ENCODE measurements at regions not wholly inside any gene's neighbourhood (a gene's known extent, or its start where the extent isn't known, plus 50 kb on each side); places are given as distances from the start of the nearest gene placed in this dataset.

DNA sequence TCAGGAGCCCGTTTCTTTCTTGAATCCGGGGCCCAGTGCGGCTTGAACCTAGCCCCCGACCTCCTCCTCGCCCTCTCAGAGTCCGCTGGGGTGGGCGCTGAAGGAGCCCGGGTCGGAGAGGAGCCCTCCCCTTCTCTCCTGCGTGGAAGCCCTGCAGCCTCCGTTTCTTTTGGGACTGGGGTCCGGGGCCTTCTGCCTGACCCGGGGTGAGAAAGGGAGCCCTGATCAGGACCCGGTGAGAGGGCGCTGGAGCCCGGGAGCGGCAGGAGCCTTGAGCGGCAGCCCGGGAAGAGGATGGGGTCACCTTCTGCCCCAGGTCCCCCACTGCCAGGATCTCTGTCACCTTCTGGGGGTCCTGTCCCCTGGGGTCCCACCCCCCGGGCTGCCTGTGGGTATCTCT is 162.3 kb downstream of the ZNF33B start (continued):
- TF ChIP-seq MAX (IDR thresholded peaks at IDR 0.05) = no peak
- TF ChIP-seq FOSL1 (IDR thresholded peaks at IDR 0.05; ENCODE audit: low read depth) = no peak
- TF ChIP-seq CBX3 (IDR thresholded peaks at IDR 0.05; ENCODE audit: low read depth) = no peak
- no peak for TF ChIP-seq ELF1 (IDR thresholded peaks at IDR 0.05; ENCODE audit: borderline replicate concordance, low read depth)

DNA sequence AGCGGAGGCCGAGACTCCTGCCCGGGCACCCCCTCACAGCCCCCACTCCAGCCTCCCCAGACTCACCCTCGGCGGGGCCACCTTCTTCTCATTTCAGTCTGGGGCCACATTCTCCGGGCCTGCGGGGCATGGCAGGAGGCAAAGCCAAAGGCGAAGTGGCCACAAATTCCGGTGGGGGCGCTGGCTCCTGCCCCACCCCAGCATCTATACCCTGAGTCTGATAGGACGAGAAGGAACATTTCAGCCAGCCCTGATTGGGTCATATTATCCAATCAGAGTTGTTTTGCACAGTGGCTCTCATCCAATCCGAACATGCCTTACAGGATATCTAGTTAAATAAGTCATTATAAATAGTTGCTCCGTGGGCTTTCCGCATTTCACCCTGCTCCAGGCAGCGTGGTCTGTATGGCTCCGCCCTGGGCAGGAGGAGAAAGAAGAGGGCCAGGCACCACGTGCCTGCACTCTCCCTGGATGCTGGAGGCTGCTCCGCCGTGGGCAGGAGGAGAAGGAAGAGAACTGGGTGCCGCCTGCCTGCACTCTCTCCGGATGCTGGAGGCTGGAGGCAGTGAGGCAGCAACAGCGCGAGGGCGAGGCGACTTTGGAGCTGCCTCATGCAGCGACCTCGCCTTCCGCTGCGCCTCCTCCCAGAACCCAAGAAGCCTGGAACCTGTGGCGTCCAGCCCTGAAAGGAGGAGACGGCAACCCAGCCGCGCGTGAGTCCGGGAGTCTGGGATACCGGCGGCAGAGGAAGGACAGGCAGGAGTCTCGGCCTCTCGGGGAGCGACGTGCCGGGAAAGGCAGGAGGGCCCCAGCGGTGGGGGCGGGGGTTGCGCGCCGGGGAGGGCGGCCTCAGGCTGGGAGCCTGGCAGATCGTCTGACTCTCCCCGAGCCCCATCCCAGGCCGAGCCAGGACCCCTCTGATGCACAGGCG is 162.9 kb downstream of the ZNF33B start:
- no peak overlapping the region for H2AFZ ChIP-seq (ENCODE audit: low read depth, low read length, poor library complexity, severe bottlenecking)
- intact Hi-C loops (cut with micrococcal nuclease) = no loop called here
- H3K9me3 ChIP-seq (ENCODE audit: control insufficient read depth in 1 of 2, insufficient read depth in 1 of 2, low read depth in 1 of 2, low read length in 2 of 2) = no peaks in the 10 kb centered on the region
- peak overlapping the region; percentile 75 for H3K9ac ChIP-seq (ENCODE audit: low read length)
- ChIA-PET CTCF (no interaction called here), RAD21 (ENCODE audit: low non-redundant PET in 1 of 2, low total read pairs in 2 of 2, uncharacterized antibody in 2 of 2, unreplicated experiment in 2 of 2) (no interaction called here), POLR2A (no interaction called here)
- no peaks in the 10 kb centered on the region for H3K27me3 ChIP-seq (ENCODE audit: insufficient read depth, low read length)
- peaks cover 0 to 5% of the 10 kb centered on the region in 2 experiments; a peak in 1 of 4 replicates for H3K36me3 ChIP-seq (ENCODE audit: control insufficient read depth in 1 of 2, insufficient read depth in 2 of 2, low read length in 2 of 2)
- DNase-seq (ENCODE audit: low read depth, low spot score) (peak; percentile 85), ATAC-seq (peak; percentile 89)
- H3K27ac ChIP-seq (ENCODE audit: low read depth, low read length) = peak overlapping the region; percentile 75
- peak overlapping the region; percentile 71 for H3K4me2 ChIP-seq (ENCODE audit: low read length)
- no peaks in the 10 kb centered on the region for H3K9me2 ChIP-seq (ENCODE audit: insufficient read depth)
- peak overlapping the region; percentile 66 to 68 for H3K4me3 ChIP-seq (replicated peaks in 1 of 2; ENCODE audit: low read depth in 1 of 2, low read length in 2 of 2)
- peaks cover 57% of the 10 kb centered on the region for H3K79me2 ChIP-seq (ENCODE audit: insufficient read depth, low read length)
- TSS peak; percentile 47 for BruUV-seq (replicated peaks)
- H3K4me1 ChIP-seq (ENCODE audit: control insufficient read depth in 1 of 2, insufficient read depth in 2 of 2, low read length in 2 of 2) = peaks cover 0 to 4% of the 10 kb centered on the region in 2 experiments; a peak in 1 of 4 replicates
- no peaks in the 10 kb centered on the region for H4K20me1 ChIP-seq (ENCODE audit: insufficient read depth)
- TF ChIP-seq MAX (IDR thresholded peaks at IDR 0.05) (peak; percentile 93), POLR2AphosphoS5 (IDR thresholded peaks at IDR 0.05; ENCODE audit: low read depth, low read length) (peak; percentile 87), JUND (IDR thresholded peaks at IDR 0.05) (no peak), TCF7L2 (IDR thresholded peaks at IDR 0.05; ENCODE audit: borderline replicate concordance, extremely low read depth, insufficient read depth, insufficient read length) (no peak), ZFX (IDR thresholded peaks at IDR 0.05) (peak; percentile 30; the same call in 1 of the 2 replicates), SIN3A (IDR thresholded peaks at IDR 0.05; ENCODE audit: low read depth) (peak; percentile 79), POLR2A (IDR thresholded peaks at IDR 0.05; ENCODE audit: borderline replicate concordance, extremely low read depth, insufficient read depth, insufficient read length) (peak; percentile 74), YY1 (IDR thresholded peaks at IDR 0.05; ENCODE audit: extremely low read depth, insufficient replicate concordance, low read depth, low read length) (no peak), REST (IDR thresholded peaks at IDR 0.05; ENCODE audit: low read depth) (no peak), CTCF (IDR thresholded peaks at IDR 0.05 in 2 of 3, conservative IDR thresholded peaks at IDR 0.05 in 1 of 3; ENCODE audit: borderline replicate concordance in 1 of 3, insufficient read depth in 1 of 3, low read depth in 2 of 3, low read length in 2 of 3) (peak in 1 of 3 experiments; percentile 30; a peak in 1 of 6 replicates), ELF1 (IDR thresholded peaks at IDR 0.05; ENCODE audit: borderline replicate concordance, low read depth) (0 out of 2 replicates have a peak, but pooled peaks have one; percentile 30), SP1 (IDR thresholded peaks at IDR 0.05; ENCODE audit: low read depth) (peak; percentile 79), CBX3 (IDR thresholded peaks at IDR 0.05; ENCODE audit: low read depth) (0 out of 2 replicates have a peak, but pooled peaks have one; percentile 42)
